ENCODE measurements at regions not wholly inside any gene's neighbourhood (a gene's known extent, or its start where the extent isn't known, plus 50 kb on each side); places are given as distances from the start of the nearest gene placed in this dataset.

DNA sequence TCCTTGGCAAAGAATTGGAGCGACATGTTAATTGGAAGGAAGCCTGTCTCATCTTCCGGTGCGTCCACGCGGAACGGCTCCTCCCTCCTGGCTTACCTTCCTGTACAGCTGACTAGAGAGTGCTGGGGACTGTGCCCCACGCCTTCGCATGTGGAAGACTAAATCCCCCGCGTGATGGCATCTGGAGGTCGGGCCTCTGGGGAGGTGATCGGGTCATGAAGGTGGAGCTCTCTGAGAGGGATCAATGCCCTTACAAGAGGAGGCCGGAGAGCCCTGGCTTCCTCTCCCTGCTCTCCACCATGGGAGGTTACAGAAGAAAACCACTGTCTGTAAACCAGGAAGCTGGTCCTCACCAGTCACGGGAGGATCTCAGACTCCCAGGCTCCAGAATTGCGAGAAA, 104.1 kb upstream of the OTOS start:
- H3K27me3 ChIP-seq (replicated peaks; ENCODE audit: insufficient read depth), result no peaks in the 10 kb centered on the region
- H3K36me3 ChIP-seq, result no peaks in the 10 kb centered on the region
- H3K4me1 ChIP-seq (replicated peaks), result no peaks in the 10 kb centered on the region
- DNase-seq (ENCODE audit: low spot score), result no peak
- H3K27ac ChIP-seq, result no peak overlapping the region
- no peaks in the 10 kb centered on the region for H3K9me3 ChIP-seq
- intact Hi-C loops (cut with DNase I), result no loop called here
- H3K4me3 ChIP-seq, result no peak overlapping the region
- TF ChIP-seq POLR2AphosphoS5 (IDR thresholded peaks at IDR 0.05) (no peak), POLR2A (IDR thresholded peaks at IDR 0.05) (no peak)
- TF ChIP-seq, protein P1, sequence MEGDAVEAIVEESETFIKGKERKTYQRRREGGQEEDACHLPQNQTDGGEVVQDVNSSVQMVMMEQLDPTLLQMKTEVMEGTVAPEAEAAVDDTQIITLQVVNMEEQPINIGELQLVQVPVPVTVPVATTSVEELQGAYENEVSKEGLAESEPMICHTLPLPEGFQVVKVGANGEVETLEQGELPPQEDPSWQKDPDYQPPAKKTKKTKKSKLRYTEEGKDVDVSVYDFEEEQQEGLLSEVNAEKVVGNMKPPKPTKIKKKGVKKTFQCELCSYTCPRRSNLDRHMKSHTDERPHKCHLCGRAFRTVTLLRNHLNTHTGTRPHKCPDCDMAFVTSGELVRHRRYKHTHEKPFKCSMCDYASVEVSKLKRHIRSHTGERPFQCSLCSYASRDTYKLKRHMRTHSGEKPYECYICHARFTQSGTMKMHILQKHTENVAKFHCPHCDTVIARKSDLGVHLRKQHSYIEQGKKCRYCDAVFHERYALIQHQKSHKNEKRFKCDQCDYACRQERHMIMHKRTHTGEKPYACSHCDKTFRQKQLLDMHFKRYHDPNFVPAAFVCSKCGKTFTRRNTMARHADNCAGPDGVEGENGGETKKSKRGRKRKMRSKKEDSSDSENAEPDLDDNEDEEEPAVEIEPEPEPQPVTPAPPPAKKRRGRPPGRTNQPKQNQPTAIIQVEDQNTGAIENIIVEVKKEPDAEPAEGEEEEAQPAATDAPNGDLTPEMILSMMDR (IDR thresholded peaks at IDR 0.05), result no peak
- WGBS, result 72% methylated on average over 15 of the region's 15 CpGs

DNA sequence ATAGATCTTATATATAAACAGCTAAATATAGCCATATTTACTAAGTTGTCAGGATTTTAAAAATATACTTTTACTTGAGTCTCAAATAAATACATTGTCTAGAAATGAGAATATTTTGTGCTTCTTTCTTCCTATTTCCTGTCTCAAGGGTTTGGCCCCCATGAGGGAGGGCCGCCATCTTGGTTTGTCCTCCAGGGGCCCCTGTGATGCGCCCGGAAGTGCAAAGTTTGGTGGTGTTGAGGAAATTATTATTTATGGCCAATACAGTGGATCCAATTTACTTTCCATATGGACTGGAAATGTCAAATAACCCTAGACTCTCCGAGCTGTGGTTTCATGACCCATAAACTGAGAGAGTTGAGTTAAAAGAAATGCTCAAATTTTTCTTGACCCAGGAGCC, 104.7 kb upstream of the OTOS start:
- intact Hi-C loops (cut with DNase I), result no loop called here
- Histone ChIP-seq H3K36me3 (no peaks in the 10 kb centered on the region), H3K9me3 (no peaks in the 10 kb centered on the region), H3K27ac (no peak overlapping the region), H3K27me3 (replicated peaks; ENCODE audit: insufficient read depth) (no peaks in the 10 kb centered on the region), H3K4me3 (no peak overlapping the region), H3K4me1 (replicated peaks) (no peaks in the 10 kb centered on the region)
- DNase-seq (ENCODE audit: low spot score), result no peak
- WGBS, result 95% methylated on average over 4 of the region's 4 CpGs
- TF ChIP-seq POLR2AphosphoS5 (IDR thresholded peaks at IDR 0.05), result no peak
- no peak for TF ChIP-seq POLR2A (IDR thresholded peaks at IDR 0.05)

DNA sequence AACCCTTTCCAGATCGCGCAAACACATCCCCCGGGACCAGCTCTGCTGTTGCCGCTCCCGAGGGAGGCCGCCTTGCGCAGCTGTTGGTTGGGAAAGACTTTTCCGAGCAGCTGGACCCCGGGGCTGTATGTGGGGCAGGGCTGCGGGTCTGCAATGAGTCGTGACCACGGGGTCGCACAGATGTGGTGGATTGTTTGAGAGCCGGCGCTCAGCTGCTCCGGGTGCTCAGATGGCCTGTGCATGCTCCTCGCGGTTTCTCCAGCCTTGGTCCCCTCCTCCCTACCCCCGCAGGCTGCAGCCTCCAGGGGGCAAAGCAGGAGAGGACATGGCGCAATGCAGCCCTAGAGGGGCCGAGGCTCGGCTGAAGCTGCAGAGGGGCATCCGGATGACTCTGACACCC, 105.2 kb upstream of the OTOS start:
- Histone ChIP-seq H3K27ac (no peak overlapping the region), H3K9me3 (no peaks in the 10 kb centered on the region), H3K4me1 (replicated peaks) (no peaks in the 10 kb centered on the region), H3K36me3 (no peaks in the 10 kb centered on the region), H3K4me3 (no peak overlapping the region), H3K27me3 (replicated peaks; ENCODE audit: insufficient read depth) (no peaks in the 10 kb centered on the region)
- intact Hi-C loops (cut with DNase I), result no loop called here
- 84% methylated on average over 21 of the region's 23 CpGs for WGBS
- DNase-seq (ENCODE audit: low spot score), result no peak
- TF ChIP-seq, protein P1 (IDR thresholded peaks at IDR 0.05), result no peak
- TF ChIP-seq POLR2AphosphoS5 (IDR thresholded peaks at IDR 0.05) (no peak), POLR2A (IDR thresholded peaks at IDR 0.05) (no peak)

DNA sequence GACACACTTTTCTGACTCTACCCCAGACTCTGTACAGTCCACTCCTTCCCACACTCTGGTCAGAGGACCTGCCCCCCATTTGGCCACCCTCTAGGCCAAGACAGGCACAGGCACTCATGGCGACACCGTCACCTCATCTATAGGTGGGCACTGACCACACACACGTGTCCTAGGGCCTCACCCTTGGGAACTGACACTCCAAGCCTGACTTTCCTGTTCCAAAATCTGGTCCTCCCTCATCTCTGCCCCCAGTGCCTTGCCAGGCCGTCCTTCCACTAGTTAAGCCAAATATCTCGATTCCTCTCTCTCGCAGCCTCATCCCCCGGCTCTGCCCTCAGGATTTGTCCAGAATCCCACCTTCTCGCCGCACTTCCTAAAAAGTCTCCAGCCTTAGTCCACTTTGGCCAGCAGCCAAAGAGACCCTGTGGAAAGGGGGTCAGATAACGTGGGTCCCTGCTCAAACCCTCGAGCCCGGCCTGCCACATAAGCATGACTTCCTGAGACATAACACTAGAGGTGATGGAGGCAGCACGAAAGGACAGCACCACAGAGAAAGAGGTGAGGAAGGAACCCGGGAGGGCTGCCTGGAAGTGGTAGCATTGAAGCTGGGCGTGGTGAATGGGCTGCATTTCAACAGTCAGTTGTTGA, 105.8 kb upstream of the OTOS start:
- H3K27me3 ChIP-seq (replicated peaks; ENCODE audit: insufficient read depth), result no peaks in the 10 kb centered on the region
- H3K36me3 ChIP-seq, result no peaks in the 10 kb centered on the region
- no peak for DNase-seq (ENCODE audit: low spot score)
- H3K4me3 ChIP-seq, result no peak overlapping the region
- TF ChIP-seq, protein P1 (IDR thresholded peaks at IDR 0.05), result no peak
- TF ChIP-seq POLR2AphosphoS5 (IDR thresholded peaks at IDR 0.05), result no peak
- intact Hi-C loops (cut with DNase I), result no loop called here
- H3K9me3 ChIP-seq, result no peaks in the 10 kb centered on the region
- no peak overlapping the region for H3K27ac ChIP-seq
- H3K4me1 ChIP-seq (replicated peaks), result no peaks in the 10 kb centered on the region
- WGBS, result 95% methylated on average over 15 of the region's 15 CpGs

DNA sequence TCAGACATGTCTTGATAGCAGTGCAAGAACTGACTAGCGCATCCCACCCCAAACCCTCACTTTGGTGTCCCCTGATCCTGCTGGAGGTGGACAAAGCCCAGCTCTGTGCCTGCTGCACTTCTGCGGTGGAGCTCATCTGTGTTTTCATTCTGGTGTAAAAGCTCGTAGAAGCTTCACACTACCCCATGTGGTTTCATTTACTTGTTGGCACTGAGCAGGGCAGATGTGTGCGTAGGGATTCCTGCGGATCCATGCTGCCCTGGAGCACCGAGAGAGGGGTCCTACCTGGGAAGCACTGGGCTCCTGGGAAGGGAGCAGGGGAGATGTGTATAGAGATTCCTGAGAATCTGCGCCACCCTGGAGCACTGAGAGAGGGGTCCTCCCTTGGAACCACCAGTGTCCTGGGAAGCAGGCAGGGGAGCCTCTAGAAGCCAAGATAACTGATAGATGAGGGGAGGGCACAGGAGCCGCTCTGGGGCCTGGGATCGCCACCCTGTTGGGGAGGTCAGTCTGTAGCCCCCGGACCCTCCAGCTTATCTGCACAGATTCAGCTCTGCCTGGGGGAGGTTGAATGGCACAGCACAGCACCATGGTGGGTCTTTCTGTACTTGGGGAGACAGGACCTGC, 106.9 kb upstream of the OTOS start:
- intact Hi-C loops (cut with DNase I), result no loop called here

More for the DNA sequence above, 106.9 kb upstream of the OTOS start:
- H3K36me3 ChIP-seq, result no peaks in the 10 kb centered on the region
- WGBS, result 88% methylated on average over 10 of the region's 10 CpGs
- no peak overlapping the region for H3K27ac ChIP-seq
- H3K4me3 ChIP-seq, result no peak overlapping the region
- H3K27me3 ChIP-seq (replicated peaks; ENCODE audit: insufficient read depth), result no peaks in the 10 kb centered on the region
- H3K4me1 ChIP-seq (replicated peaks), result no peaks in the 10 kb centered on the region
- no peak for DNase-seq (ENCODE audit: low spot score)
- no peaks in the 10 kb centered on the region for H3K9me3 ChIP-seq
- no peak for TF ChIP-seq POLR2A (IDR thresholded peaks at IDR 0.05)
- TF ChIP-seq POLR2AphosphoS5 (IDR thresholded peaks at IDR 0.05), result no peak
- TF ChIP-seq, protein P1 (IDR thresholded peaks at IDR 0.05), result no peak
